Common myeloid progenitor, CD34-positive (primary cell): ENCODE measurements at regions not wholly inside any gene's neighbourhood (a gene's known extent, or its start where the extent isn't known, plus 50 kb on each side); places are given as distances from the start of the nearest gene placed in this dataset.

Experiments
- CTCF ChIA-PET: fragments of 350-600 bp; sonication (Branson Sonifier 250); formaldehyde crosslinking; loops from one replicate; lab custom pipeline; 2021; ENCODE audit warnings: antibody characterized with exemption; lab: Charles Lee
- POLR2A ChIA-PET: fragments of 350-600 bp; sonication (Branson Sonifier 250); formaldehyde crosslinking; loops from one replicate; lab custom pipeline; 2021; ENCODE audit warnings: antibody characterized with exemption; lab: Charles Lee
- DNase-seq, 3 donors: peaks; one replicate each; pipeline versions ENCODE4 v3.0.0 to v3.0.0-alpha.2; 2013
- H3K27ac ChIP-seq, 2 experiments: 1 replicate in 1 of 2; 2 replicates in 1 of 2; pipeline ENCODE4 v1.7.0; 2013; ENCODE audit warnings: inconsistent platforms in 2 of 2, low read length in 2 of 2, mild to moderate bottlenecking in 2 of 2, low read depth in 1 of 2, moderate library complexity in 1 of 2; ENCODE audit not compliant: severe bottlenecking in 2 of 2, insufficient read depth in 1 of 2, poor library complexity in 1 of 2
- H3K27me3 ChIP-seq, 5 experiments: replicated peaks in 2 of 5; 1 replicate in 3 of 5; 2 replicates in 2 of 5; pipeline versions ENCODE4 v1.6.1 to v1.7.0; 2013; ENCODE audit warnings: low read length in 4 of 5, mild to moderate bottlenecking in 2 of 5, moderate library complexity in 2 of 5, inconsistent platforms in 1 of 5; ENCODE audit not compliant: insufficient read depth in 5 of 5, control insufficient read depth in 4 of 5
- H3K36me3 ChIP-seq, 4 experiments: 1 replicate in 2 of 4; 2 replicates in 2 of 4; pipeline versions ENCODE4 v1.6.1 to v1.7.0; 2013; ENCODE audit warnings: low read length in 3 of 4, control low read depth in 1 of 4, mild to moderate bottlenecking in 1 of 4; ENCODE audit not compliant: control insufficient read depth in 4 of 4, insufficient read depth in 4 of 4
- H3K4me1 ChIP-seq, 4 experiments: 1 replicate in 3 of 4; 2 replicates in 1 of 4; pipeline versions ENCODE4 v1.6.1 to v1.7.1; 2013; ENCODE audit warnings: low read length in 3 of 4, mild to moderate bottlenecking in 3 of 4, control low read depth in 1 of 4, inconsistent platforms in 1 of 4, moderate library complexity in 1 of 4; ENCODE audit not compliant: control insufficient read depth in 4 of 4, insufficient read depth in 4 of 4; ENCODE audit errors: control extremely low read depth in 1 of 4
- H3K4me3 ChIP-seq, 7 experiments: 1 replicate in 4 of 7; 2 replicates in 3 of 7; pipeline versions ENCODE4 v1.5.1 to v1.7.0; 2013; ENCODE audit warnings: mild to moderate bottlenecking in 7 of 7, low read length in 6 of 7, moderate library complexity in 6 of 7, inconsistent platforms in 2 of 7, low read depth in 2 of 7, control low read depth in 1 of 7; ENCODE audit not compliant: insufficient read depth in 4 of 7, control insufficient read depth in 1 of 7; ENCODE audit errors: extremely low read depth in 1 of 7
- H3K9me3 ChIP-seq, 5 experiments: 1 replicate in 4 of 5; 2 replicates in 1 of 5; pipeline versions ENCODE4 v1.6.1 to v1.7.1; 2013; ENCODE audit warnings: low read length in 4 of 5, mild to moderate bottlenecking in 2 of 5, inconsistent platforms in 1 of 5, low read depth in 1 of 5, moderate library complexity in 1 of 5; ENCODE audit not compliant: control insufficient read depth in 4 of 5, insufficient read depth in 2 of 5; ENCODE audit errors: control extremely low read depth in 1 of 5
- WGBS: methylation state at CpG from one replicate; pipeline ENCODE4 v1.1.5; 2013; ENCODE audit not compliant: insufficient coverage; 5-methylcytosine and 5-hydroxymethylcytosine counted together

DNA sequence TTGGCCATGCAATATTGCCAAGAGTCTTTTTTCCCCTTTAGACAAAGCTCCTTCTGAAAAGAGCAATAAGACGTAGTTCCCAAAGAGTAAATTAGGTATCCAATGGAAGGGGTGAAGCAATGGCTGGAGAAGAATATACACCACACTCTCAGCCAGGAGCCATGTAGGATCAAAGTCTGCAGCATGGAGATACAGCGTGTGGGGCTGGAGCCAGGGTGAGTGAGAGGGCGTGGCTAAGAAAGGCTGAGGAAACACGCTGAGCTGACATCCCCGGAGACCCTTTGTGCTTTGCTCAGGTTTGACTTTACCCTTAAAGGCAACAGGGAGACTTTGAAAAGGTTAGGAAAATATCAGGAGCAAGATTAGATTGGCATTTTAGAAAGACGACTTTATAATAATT lies 87.1 kb upstream of the ELL2 start:
- CTCF ChIA-PET: interaction anchor here (1.1 kb wide), 1 partner anchor 289 kb away, joined by 3 read pairs; no protein-coding TSS in a partner anchor
- no peaks in the 10 kb centered on the region for H3K36me3 ChIP-seq
- no peak overlapping the region for H3K27ac ChIP-seq
- WGBS: 91% methylated on average over 4 of the region's 6 CpGs
- H3K4me3 ChIP-seq: no peak overlapping the region
- H3K4me1 ChIP-seq: peaks cover 0 to 23% (median 3%) of the 10 kb centered on the region in 4 experiments
- no peaks in the 10 kb centered on the region for H3K27me3 ChIP-seq
- peaks cover 0 to 3% (median 0%) of the 10 kb centered on the region in 5 experiments for H3K9me3 ChIP-seq
- DNase-seq: no peak
- POLR2A ChIA-PET: no interaction called here

- H3K4me1 ChIP-seq: peaks cover 0 to 17% (median 4%) of the 10 kb centered on the region in 4 experiments
- ChIA-PET CTCF (no interaction called here), POLR2A (no interaction called here)
- no peaks in the 10 kb centered on the region for H3K36me3 ChIP-seq
- no peak overlapping the region for H3K27ac ChIP-seq
- 67% methylated on average over 1 of the region's 5 CpGs for WGBS
- DNase-seq: no peak
- H3K4me3 ChIP-seq: no peak overlapping the region
- H3K9me3 ChIP-seq: no peaks in the 10 kb centered on the region
- no peaks in the 10 kb centered on the region for H3K27me3 ChIP-seq
Measured at GRCh38 chr5:96045888-96046287, 84.2 kb upstream of the ELL2 start.

DNA sequence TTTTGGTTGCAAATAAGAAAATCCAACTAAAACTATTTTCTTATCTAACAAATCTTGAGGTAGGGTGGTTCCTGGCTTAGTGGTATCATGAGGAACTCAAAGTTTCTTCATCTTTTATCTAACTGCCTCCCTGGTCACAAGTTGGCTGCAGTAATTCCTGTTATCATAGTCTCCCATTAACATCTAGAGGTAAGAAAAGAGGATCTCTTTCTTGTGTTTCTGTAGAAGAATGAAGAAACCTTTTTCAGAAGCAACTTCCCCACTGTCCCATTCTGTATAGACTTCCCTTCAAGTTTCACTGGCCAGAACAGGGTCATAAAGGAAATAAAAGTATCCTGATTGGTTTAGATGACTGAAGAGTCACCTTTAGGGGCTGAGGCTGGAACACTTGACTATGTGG lies 81.8 kb upstream of the ELL2 start:
- H3K4me3 ChIP-seq: no peak overlapping the region
- H3K4me1 ChIP-seq: peaks cover 0 to 3% (median 1%) of the 10 kb centered on the region in 4 experiments
- DNase-seq: no peak
- no peaks in the 10 kb centered on the region for H3K36me3 ChIP-seq
- H3K27me3 ChIP-seq: no peaks in the 10 kb centered on the region
- no peaks in the 10 kb centered on the region for H3K9me3 ChIP-seq
- CTCF ChIA-PET: no interaction called here
- POLR2A ChIA-PET: no interaction called here
- no peak overlapping the region for H3K27ac ChIP-seq

- Histone ChIP-seq H3K9me3 (peaks cover 0 to 3% (median 0%) of the 10 kb centered on the region in 5 experiments), H3K27me3 (no peaks in the 10 kb centered on the region), H3K4me1 (no peaks in the 10 kb centered on the region), H3K4me3 (no peak overlapping the region), H3K36me3 (no peaks in the 10 kb centered on the region), H3K27ac (no peak overlapping the region)
- ChIA-PET POLR2A (no interaction called here), CTCF (no interaction called here)
- WGBS: 100% methylated on average over 2 of the region's 2 CpGs
- DNase-seq: no peak
Measured at GRCh38 chr5:96037128-96037527, 75.5 kb upstream of the ELL2 start.

DNA sequence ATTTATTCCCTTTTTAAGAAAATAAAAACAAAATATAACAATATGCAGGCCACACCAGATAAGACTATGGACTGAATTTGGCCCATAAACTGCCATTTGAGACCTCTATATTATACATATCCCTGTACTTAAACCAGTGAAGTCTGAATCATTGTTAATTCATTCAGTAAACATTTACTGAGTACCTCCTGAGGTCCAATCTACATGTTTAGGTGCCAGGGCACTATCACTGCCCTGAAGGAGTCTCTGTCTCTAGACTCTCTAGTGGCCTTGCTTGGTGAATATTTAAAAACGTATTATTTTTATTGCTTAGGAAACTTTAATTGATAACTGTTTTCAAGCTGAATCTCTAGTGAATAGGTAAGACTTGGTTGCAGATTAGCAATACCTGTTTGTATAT lies 74.7 kb upstream of the ELL2 start:
- no CpG with 5 or more reads among the region's 1 CpG for WGBS
- ChIA-PET POLR2A (no interaction called here), CTCF (no interaction called here)
- H3K4me1 ChIP-seq: no peaks in the 10 kb centered on the region
- no peak overlapping the region for H3K27ac ChIP-seq
- no peaks in the 10 kb centered on the region for H3K27me3 ChIP-seq
- no peak overlapping the region for H3K4me3 ChIP-seq
- no peak for DNase-seq
- peaks cover 0 to 3% (median 0%) of the 10 kb centered on the region in 5 experiments for H3K9me3 ChIP-seq
- no peaks in the 10 kb centered on the region for H3K36me3 ChIP-seq

- no peaks in the 10 kb centered on the region for H3K4me1 ChIP-seq
- no peaks in the 10 kb centered on the region for H3K27me3 ChIP-seq
- H3K4me3 ChIP-seq: no peak overlapping the region
- ChIA-PET CTCF (no interaction called here), POLR2A (no interaction called here)
- H3K36me3 ChIP-seq: no peaks in the 10 kb centered on the region
- H3K27ac ChIP-seq: no peak overlapping the region
- WGBS: 94% methylated on average over 3 of the region's 3 CpGs
- no peak for DNase-seq
- peaks cover 0 to 3% (median 0%) of the 10 kb centered on the region in 5 experiments for H3K9me3 ChIP-seq
Measured at GRCh38 chr5:96035796-96036195, 74.1 kb upstream of the ELL2 start.

DNA sequence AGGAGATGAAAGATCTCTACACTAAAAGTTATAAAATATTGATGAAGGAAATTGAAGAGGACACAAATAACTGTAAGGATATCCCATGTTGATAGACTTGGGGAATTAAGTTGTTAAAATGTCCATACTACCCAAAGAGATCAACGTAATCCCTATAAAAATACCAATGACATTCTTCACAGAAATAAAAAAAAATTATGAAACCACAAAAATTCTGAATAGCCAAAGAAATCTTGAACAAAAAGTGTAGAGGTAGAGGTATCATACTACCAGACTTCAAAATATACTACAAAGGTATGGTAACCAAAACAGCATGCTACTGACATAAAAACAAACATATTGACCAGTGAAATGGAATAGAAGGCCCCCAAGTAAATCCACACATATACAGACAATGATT lies 71.5 kb upstream of the ELL2 start:
- DNase-seq: no peak
- no peak overlapping the region for H3K4me3 ChIP-seq
- no peaks in the 10 kb centered on the region for H3K27me3 ChIP-seq
- POLR2A ChIA-PET: no interaction called here
- WGBS: no CpG with 5 or more reads among the region's 1 CpG
- H3K27ac ChIP-seq: no peak overlapping the region
- H3K9me3 ChIP-seq: peaks cover 0 to 3% (median 0%) of the 10 kb centered on the region in 5 experiments
- no peaks in the 10 kb centered on the region for H3K4me1 ChIP-seq
- CTCF ChIA-PET: no interaction called here
- no peaks in the 10 kb centered on the region for H3K36me3 ChIP-seq
